H9 (cell line): ENCODE measurements at regions not wholly inside any gene's neighbourhood (a gene's known extent, or its start where the extent isn't known, plus 50 kb on each side); places are given as distances from the start of the nearest gene placed in this dataset.

ENCODE experiments used
- DNase-seq: peaks from one replicate; pipeline ENCODE4 v3.0.0-alpha.2; 2017
- H2AFZ ChIP-seq: one replicate; pipeline ENCODE4 v1.6.1; 2013; ENCODE audit warnings: mild to moderate bottlenecking, low read length, control low read depth, moderate library complexity
- H2AK5ac ChIP-seq: 2 replicates; pipeline ENCODE4 v1.6.1; 2013; ENCODE audit warnings: low read length, control low read depth, mixed read lengths; ENCODE audit not compliant: insufficient read length
- H2BK120ac ChIP-seq: one replicate; pipeline ENCODE4 v1.6.1; 2013; ENCODE audit warnings: low read depth, mild to moderate bottlenecking, low read length, control low read depth, inconsistent platforms; ENCODE audit not compliant: poor library complexity, severe bottlenecking
- H2BK12ac ChIP-seq: 2 replicates; pipeline ENCODE4 v1.6.1; 2013; ENCODE audit warnings: low read length, control low read depth, mixed read lengths, low read depth; ENCODE audit not compliant: insufficient read length
- H2BK15ac ChIP-seq: 2 replicates; pipeline ENCODE4 v1.6.1; 2013; ENCODE audit warnings: low read depth, low read length, control low read depth
- H2BK20ac ChIP-seq: one replicate; pipeline ENCODE4 v1.6.1; 2013; ENCODE audit warnings: low read depth, mild to moderate bottlenecking, low read length, control low read depth, inconsistent platforms; ENCODE audit not compliant: poor library complexity, severe bottlenecking
- H2BK5ac ChIP-seq: 2 replicates; pipeline ENCODE4 v1.6.1; 2013; ENCODE audit warnings: low read length, control low read depth, mixed read lengths; ENCODE audit not compliant: insufficient read length
- H3K14ac ChIP-seq: 2 replicates; pipeline ENCODE4 v1.6.1; 2013; ENCODE audit warnings: low read length, control low read depth; ENCODE audit not compliant: insufficient read depth
- H3K18ac ChIP-seq: 2 replicates; pipeline ENCODE4 v1.6.1; 2013; ENCODE audit warnings: low read depth, mild to moderate bottlenecking, mixed read lengths, low read length, control low read depth; ENCODE audit not compliant: insufficient read length
- H3K23ac ChIP-seq: 2 replicates; pipeline ENCODE4 v1.6.1; 2013; ENCODE audit warnings: low read length, control low read depth, mixed read lengths, low read depth; ENCODE audit not compliant: insufficient read length
- H3K23me2 ChIP-seq: 2 replicates; pipeline ENCODE4 v1.6.1; 2013; ENCODE audit warnings: low read depth, mild to moderate bottlenecking, mixed read lengths, low read length, control low read depth; ENCODE audit not compliant: insufficient read length, poor library complexity, severe bottlenecking
- H3K27ac ChIP-seq: 2 replicates; pipeline ENCODE4 v1.5.1; 2013; ENCODE audit warnings: low read length, control low read depth, mixed read lengths, low read depth; ENCODE audit not compliant: insufficient read length
- H3K27me3 ChIP-seq: 2 replicates; pipeline ENCODE4 v1.6.1; 2013; ENCODE audit warnings: low read length, control low read depth, inconsistent platforms; ENCODE audit not compliant: insufficient read depth
- H3K4ac ChIP-seq: 2 replicates; pipeline ENCODE4 v1.6.1; 2013; ENCODE audit warnings: low read depth, mild to moderate bottlenecking, control low read depth, inconsistent platforms, low read length, moderate library complexity
- H3K4me1 ChIP-seq: 2 replicates; pipeline ENCODE4 v1.6.1; 2013; ENCODE audit warnings: low read length, control low read depth, inconsistent platforms; ENCODE audit not compliant: insufficient read depth
- H3K4me2 ChIP-seq: 2 replicates; pipeline ENCODE4 v1.6.1; 2013; ENCODE audit warnings: low read length, control low read depth, mixed read lengths; ENCODE audit not compliant: insufficient read length, insufficient read depth
- H3K56ac ChIP-seq: 2 replicates; pipeline ENCODE4 v1.6.1; 2013; ENCODE audit warnings: low read depth, mild to moderate bottlenecking, mixed read lengths, low read length, control low read depth; ENCODE audit not compliant: insufficient read length
- H3K79me1 ChIP-seq: 2 replicates; pipeline ENCODE4 v1.6.1; 2013; ENCODE audit warnings: low read depth, mild to moderate bottlenecking, moderate library complexity, low read length, control low read depth, inconsistent platforms; ENCODE audit not compliant: insufficient read depth, poor library complexity, severe bottlenecking
- H3K79me2 ChIP-seq: 2 replicates; pipeline ENCODE4 v1.6.1; 2013; ENCODE audit warnings: low read length, control low read depth, inconsistent platforms; ENCODE audit not compliant: insufficient read depth
- H3K9ac ChIP-seq: 2 replicates; pipeline ENCODE4 v1.6.1; 2013; ENCODE audit warnings: low read length, control low read depth, mixed read lengths; ENCODE audit not compliant: insufficient read length; ENCODE audit errors: extremely low read depth
- H3K9me3 ChIP-seq: one replicate; pipeline ENCODE4 v1.6.1; 2013; ENCODE audit warnings: low read depth, low read length, inconsistent platforms; ENCODE audit not compliant: control insufficient read depth
- H3T11ph ChIP-seq: one replicate; pipeline ENCODE4 v1.6.1; 2013; ENCODE audit warnings: mild to moderate bottlenecking, low read length, control low read depth, inconsistent platforms
- H4K20me1 ChIP-seq: one replicate; pipeline ENCODE4 v1.6.1; 2013; ENCODE audit not compliant: control insufficient read depth, insufficient read length, insufficient read depth
- H4K5ac ChIP-seq: 2 replicates; pipeline ENCODE4 v1.6.1; 2013; ENCODE audit warnings: low read depth, mild to moderate bottlenecking, mixed read lengths, low read length, control low read depth; ENCODE audit not compliant: insufficient read length
- H4K8ac ChIP-seq: replicated peaks from 2 replicates; pipeline ENCODE4 v1.6.1; 2013; ENCODE audit warnings: low read length, control low read depth, mixed read lengths, low read depth; ENCODE audit not compliant: insufficient read length
- H4K91ac ChIP-seq: 2 replicates; pipeline ENCODE4 v1.6.1; 2013; ENCODE audit warnings: low read depth, mild to moderate bottlenecking, moderate library complexity, mixed read lengths, low read length, control low read depth; ENCODE audit not compliant: insufficient read length
- H3K27ac Mint-ChIP-seq, 3 experiments: 2 replicates in 2 of 3; 3 replicates in 1 of 3; pipeline ENCODE4 v1.8.0; 2020 to 2021; ENCODE audit warnings: mixed read lengths in 3 of 3, mild to moderate bottlenecking in 1 of 3, moderate library complexity in 1 of 3
- H3K27me3 Mint-ChIP-seq: 2 replicates; pipeline ENCODE4 v1.8.0; 2021; ENCODE audit warnings: low read depth, mild to moderate bottlenecking, moderate library complexity, mixed read lengths
- H3K36me3 Mint-ChIP-seq, 3 experiments: 2 replicates in 2 of 3; 3 replicates in 1 of 3; pipeline ENCODE4 v1.8.0; 2020 to 2021; ENCODE audit warnings: low read depth in 3 of 3, mixed read lengths in 3 of 3; ENCODE audit not compliant: insufficient read depth in 1 of 3
- H3K4me1 Mint-ChIP-seq, 2 experiments: 2 replicates each; pipeline ENCODE4 v1.8.0; 2020; ENCODE audit warnings: mixed read lengths in 2 of 2
- H3K4me3 Mint-ChIP-seq, 2 experiments: 2 replicates in 1 of 2; 3 replicates in 1 of 2; pipeline ENCODE4 v1.8.0; 2020 to 2021; ENCODE audit warnings: mild to moderate bottlenecking in 2 of 2, mixed read lengths in 2 of 2, moderate library complexity in 1 of 2
- H3K9me3 Mint-ChIP-seq, 2 experiments: 2 replicates in 1 of 2; 3 replicates in 1 of 2; pipeline ENCODE4 v1.8.0; 2020; ENCODE audit warnings: mild to moderate bottlenecking in 2 of 2, mixed read lengths in 2 of 2, moderate library complexity in 1 of 2
- WGBS: extraction: QIAGEN DNeasy Blood & Tissue Kit; methylation state at CpG from one replicate; pipeline ENCODE4 v1.1.7; 2013; ENCODE audit warnings: missing lambda C conversion rate, low lambda C conversion rate, mixed read lengths; ENCODE audit not compliant: insufficient read length; ENCODE audit errors: extremely low coverage; 5-methylcytosine and 5-hydroxymethylcytosine counted together
- TF ChIP-seq, protein P1 (sequence below): fragments of 200-600 bp; sonication (generic); conservative IDR thresholded peaks from 3 replicates; pipeline ENCODE4 v1.8.0; 2021; ENCODE audit warnings: antibody characterized with exemption, mild to moderate bottlenecking

DNA sequence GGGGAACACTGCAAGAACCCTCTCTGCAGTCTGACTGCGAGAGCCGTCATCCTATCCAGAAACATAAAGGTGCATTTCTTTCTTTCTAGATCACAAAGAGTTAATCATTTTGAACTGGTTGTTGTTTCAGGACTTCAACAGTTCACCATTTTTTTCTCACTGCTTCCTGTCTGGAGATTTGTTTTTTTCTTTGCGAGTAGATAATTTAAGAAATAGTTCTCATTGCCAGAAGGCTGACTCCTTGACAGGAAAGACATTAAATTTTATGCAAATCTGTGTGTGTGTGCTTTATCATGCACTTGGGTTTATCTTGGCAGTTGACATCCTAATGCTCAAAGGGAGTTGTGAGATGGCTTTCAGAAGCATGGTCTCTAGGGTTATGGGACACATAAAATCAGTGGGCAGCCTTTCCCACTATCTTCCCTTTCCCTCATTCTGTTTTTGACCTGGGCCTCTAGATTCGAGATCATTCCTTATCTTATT is 123.5 kb upstream of the TBL1XR1 start:
- Histone ChIP-seq H3K9me3 (no peaks in the 10 kb centered on the region), H4K5ac (no peak overlapping the region), H2AFZ (no peak overlapping the region), H2BK120ac (no peak overlapping the region), H4K91ac (no peak overlapping the region), H3K4me2 (no peak overlapping the region), H3K23ac (no peak overlapping the region), H2BK12ac (no peak overlapping the region), H3K27me3 (no peaks in the 10 kb centered on the region), H3K79me1 (no peaks in the 10 kb centered on the region), H4K8ac (no peak overlapping the region), H3K4me1 (no peaks in the 10 kb centered on the region), H2BK15ac (no peak overlapping the region), H4K20me1 (no peaks in the 10 kb centered on the region), H3T11ph (no peak overlapping the region), H3K14ac (no peak overlapping the region), H2AK5ac (no peak overlapping the region), H3K18ac (no peak overlapping the region), H2BK5ac (no peak overlapping the region), H2BK20ac (no peak overlapping the region), H3K4ac (no peak overlapping the region), H3K9ac (no peak overlapping the region), H3K56ac (no peak overlapping the region), H3K27ac (no peak overlapping the region), H3K79me2 (no peaks in the 10 kb centered on the region), H3K23me2 (no peaks in the 10 kb centered on the region)
- TF ChIP-seq, protein P1, sequence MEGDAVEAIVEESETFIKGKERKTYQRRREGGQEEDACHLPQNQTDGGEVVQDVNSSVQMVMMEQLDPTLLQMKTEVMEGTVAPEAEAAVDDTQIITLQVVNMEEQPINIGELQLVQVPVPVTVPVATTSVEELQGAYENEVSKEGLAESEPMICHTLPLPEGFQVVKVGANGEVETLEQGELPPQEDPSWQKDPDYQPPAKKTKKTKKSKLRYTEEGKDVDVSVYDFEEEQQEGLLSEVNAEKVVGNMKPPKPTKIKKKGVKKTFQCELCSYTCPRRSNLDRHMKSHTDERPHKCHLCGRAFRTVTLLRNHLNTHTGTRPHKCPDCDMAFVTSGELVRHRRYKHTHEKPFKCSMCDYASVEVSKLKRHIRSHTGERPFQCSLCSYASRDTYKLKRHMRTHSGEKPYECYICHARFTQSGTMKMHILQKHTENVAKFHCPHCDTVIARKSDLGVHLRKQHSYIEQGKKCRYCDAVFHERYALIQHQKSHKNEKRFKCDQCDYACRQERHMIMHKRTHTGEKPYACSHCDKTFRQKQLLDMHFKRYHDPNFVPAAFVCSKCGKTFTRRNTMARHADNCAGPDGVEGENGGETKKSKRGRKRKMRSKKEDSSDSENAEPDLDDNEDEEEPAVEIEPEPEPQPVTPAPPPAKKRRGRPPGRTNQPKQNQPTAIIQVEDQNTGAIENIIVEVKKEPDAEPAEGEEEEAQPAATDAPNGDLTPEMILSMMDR = no peak
- Mint-ChIP-seq H3K9me3 (peaks cover 4 to 8% of the 10 kb centered on the region in 2 experiments; a peak in 4 of 5 replicates), H3K4me1 (peaks cover 0 to 4% of the 10 kb centered on the region in 2 experiments; a peak in 2 of 4 replicates), H3K27me3 (no peaks in the 10 kb centered on the region), H3K36me3 (peaks cover 0 to 6% (median 3%) of the 10 kb centered on the region in 3 experiments; a peak in 2 of 7 replicates), H3K27ac (no peak overlapping the region), H3K4me3 (no peak overlapping the region)
- DNase-seq = no peak
- WGBS = no CpG with 5 or more reads among the region's 4 CpGs
